ENCODE measurements at regions not wholly inside any gene's neighbourhood (a gene's known extent, or its start where the extent isn't known, plus 50 kb on each side); places are given as distances from the start of the nearest gene placed in this dataset.

DNA sequence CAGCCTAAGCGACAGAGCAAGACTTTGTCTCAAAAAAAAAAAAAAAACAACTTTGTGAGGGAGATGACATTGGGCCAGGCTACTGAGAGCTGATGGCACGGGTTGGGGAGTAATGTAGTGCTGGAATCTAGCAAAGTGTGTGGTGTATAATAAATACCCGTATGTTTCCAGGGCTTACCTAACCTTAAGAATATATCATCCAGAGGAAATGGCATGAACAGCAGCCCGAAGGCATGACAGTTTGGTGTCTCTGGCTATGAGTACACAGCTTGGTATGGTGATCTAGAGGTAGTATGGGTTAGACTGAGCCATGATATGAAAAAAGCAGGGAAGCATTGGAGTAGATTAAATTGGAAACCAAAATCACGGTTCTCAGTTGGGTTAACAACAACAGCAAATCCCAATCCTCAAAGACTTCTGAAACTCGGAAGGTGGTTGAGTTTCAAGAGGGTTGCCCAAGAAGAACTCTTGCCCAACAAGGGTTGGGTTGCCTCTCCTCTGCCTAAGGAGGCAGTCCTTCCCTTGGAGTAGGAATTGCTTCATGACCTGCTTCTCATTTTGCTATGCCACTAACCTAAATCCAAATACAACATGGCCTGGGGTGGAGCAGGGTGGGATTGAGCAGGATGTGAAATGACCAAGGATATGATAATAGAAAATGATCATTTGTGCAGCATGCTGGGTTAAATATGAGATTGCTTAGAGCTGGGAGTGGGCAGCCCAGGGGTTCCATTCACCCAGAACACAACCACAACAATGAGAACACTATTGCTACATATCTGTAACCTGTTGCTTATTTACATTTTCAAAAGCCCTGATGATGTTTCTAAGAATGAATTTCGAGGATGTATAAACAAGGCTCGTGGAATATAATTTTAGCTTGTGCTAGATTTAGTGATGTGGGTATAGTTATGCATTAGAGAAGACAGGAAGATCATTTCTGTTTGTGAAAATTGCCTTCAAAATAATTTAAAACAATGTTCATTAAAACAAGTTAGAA, 64.6 kb upstream of the ZFR start:
- Histone ChIP-seq H3K36me3 (no peaks in the 10 kb centered on the region), H3K27me3 (no peaks in the 10 kb centered on the region), H3K4me3 (no peak overlapping the region), H3K9me3 (no peaks in the 10 kb centered on the region), H3K27ac (no peak overlapping the region), H3K4me1 (peaks cover 41% of the 10 kb centered on the region)
- intact Hi-C loops (cut with DNase I): no loop called here
- DNase-seq (ENCODE audit: extremely low spot score in 2 of 2): no peak
- no peak for TF ChIP-seq POLR2AphosphoS5 (IDR thresholded peaks at IDR 0.05; ENCODE audit: insufficient read depth in 1 of 2, low read depth in 1 of 2)
- TF ChIP-seq POLR2A (IDR thresholded peaks at IDR 0.05): no peak
- TF ChIP-seq, protein P1, sequence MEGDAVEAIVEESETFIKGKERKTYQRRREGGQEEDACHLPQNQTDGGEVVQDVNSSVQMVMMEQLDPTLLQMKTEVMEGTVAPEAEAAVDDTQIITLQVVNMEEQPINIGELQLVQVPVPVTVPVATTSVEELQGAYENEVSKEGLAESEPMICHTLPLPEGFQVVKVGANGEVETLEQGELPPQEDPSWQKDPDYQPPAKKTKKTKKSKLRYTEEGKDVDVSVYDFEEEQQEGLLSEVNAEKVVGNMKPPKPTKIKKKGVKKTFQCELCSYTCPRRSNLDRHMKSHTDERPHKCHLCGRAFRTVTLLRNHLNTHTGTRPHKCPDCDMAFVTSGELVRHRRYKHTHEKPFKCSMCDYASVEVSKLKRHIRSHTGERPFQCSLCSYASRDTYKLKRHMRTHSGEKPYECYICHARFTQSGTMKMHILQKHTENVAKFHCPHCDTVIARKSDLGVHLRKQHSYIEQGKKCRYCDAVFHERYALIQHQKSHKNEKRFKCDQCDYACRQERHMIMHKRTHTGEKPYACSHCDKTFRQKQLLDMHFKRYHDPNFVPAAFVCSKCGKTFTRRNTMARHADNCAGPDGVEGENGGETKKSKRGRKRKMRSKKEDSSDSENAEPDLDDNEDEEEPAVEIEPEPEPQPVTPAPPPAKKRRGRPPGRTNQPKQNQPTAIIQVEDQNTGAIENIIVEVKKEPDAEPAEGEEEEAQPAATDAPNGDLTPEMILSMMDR (IDR thresholded peaks at IDR 0.05): no peak

DNA sequence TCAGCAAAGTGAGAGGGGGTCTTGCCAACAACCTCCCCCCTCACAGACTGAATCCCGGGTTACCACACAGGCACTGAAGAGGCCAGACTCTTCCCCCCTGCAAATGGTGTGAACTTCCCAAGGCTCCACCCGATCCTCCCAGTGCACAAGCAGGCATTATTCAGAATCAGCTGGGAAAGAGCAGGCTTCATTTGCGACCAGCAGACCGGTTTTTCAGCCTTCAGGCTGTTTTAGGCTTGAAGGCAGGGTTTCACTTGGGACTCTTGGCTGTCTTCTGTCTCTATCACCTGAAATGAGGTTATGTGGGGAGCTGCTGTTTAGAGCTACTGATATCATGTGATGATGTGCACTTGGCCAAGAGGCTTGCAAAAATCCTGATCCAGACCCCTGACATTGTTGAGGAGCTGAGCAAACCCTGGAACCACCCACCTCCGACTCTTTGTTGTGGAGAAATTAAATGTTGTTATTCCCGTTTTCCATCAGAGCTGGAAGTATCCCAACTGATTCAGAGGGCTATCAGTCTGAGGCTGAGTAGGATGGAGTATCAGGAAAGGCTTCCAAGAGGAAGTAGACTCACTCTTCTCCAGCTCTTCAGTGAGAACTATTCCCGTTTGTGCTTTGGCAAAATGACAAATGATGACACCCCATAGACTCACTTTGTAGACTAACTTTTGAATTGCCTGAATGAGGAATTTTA, 63.3 kb upstream of the ZFR start:
- peak overlapping the region; percentile 66 for H3K27ac ChIP-seq
- no peak for DNase-seq (ENCODE audit: extremely low spot score in 2 of 2)

DNA sequence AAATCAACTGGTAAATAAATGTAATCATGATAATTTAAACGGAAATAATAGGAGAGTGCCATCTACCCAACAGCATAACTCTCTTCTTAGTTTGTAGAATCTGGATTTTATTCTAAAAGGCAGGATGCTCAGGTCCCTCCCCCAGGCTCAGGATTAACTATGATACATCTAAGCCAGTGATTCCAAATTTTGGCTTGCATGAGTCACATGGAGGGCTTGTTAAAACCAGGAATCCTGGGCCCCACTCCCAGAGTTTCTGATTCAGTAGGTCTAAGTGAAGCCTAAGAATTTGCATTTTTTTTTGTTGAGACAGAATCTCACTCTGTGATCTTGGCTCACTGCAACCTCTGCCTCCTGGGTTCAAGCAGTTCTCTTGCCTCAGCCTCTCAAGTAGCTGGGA, 62.3 kb upstream of the ZFR start:
- no peaks in the 10 kb centered on the region for H3K36me3 ChIP-seq
- H3K9me3 ChIP-seq: no peaks in the 10 kb centered on the region
- H3K27ac ChIP-seq: peak overlapping the region; percentile 66
- intact Hi-C loops (cut with DNase I): no loop called here
- TF ChIP-seq POLR2A (IDR thresholded peaks at IDR 0.05) (no peak), POLR2AphosphoS5 (IDR thresholded peaks at IDR 0.05; ENCODE audit: insufficient read depth in 1 of 2, low read depth in 1 of 2) (peak in 1 of 2 donors; percentile 44)
- DNase-seq (ENCODE audit: extremely low spot score in 2 of 2): no peak
- peaks cover 43% of the 10 kb centered on the region for H3K4me1 ChIP-seq
- H3K4me3 ChIP-seq: no peak overlapping the region
- H3K27me3 ChIP-seq: no peaks in the 10 kb centered on the region

More for the DNA sequence above, 63.3 kb upstream of the ZFR start:
- no peaks in the 10 kb centered on the region for H3K27me3 ChIP-seq
- H3K36me3 ChIP-seq: no peaks in the 10 kb centered on the region
- H3K9me3 ChIP-seq: no peaks in the 10 kb centered on the region
- intact Hi-C loops (cut with DNase I): no loop called here
- H3K4me3 ChIP-seq: no peak overlapping the region
- peaks cover 43% of the 10 kb centered on the region for H3K4me1 ChIP-seq
- TF ChIP-seq POLR2AphosphoS5 (IDR thresholded peaks at IDR 0.05; ENCODE audit: insufficient read depth in 1 of 2, low read depth in 1 of 2): no peak
- TF ChIP-seq, protein P1 (IDR thresholded peaks at IDR 0.05): no peak
- TF ChIP-seq POLR2A (IDR thresholded peaks at IDR 0.05): no peak

DNA sequence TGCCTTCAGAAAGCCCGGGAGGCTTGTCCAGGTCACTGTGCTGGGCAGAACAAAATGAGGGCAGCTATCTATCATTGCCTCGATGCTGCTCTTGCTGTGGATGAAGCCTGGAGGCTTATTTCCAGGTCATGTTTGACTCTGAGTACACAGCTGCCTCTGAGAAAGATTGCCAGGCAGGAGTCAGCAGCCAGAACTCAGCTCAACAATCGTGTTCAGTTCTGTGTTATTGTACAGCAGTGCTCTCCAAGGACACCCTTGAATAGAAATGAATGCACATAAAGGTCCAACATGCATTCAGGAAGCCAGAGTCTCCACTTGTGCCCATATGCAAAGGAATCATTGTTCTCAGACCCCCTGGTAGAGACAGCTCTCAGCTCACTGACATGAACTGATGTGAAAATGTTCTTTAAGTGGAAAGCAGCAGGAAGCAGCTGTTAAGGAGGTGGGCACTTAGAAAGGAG, 61.7 kb upstream of the ZFR start:
- peak overlapping the region in 1 of 2 donors; percentile 3 for H3K4me3 ChIP-seq
- TF ChIP-seq, protein P1 (IDR thresholded peaks at IDR 0.05): no peak
- no peak for TF ChIP-seq POLR2A (IDR thresholded peaks at IDR 0.05)
- TF ChIP-seq POLR2AphosphoS5 (IDR thresholded peaks at IDR 0.05; ENCODE audit: insufficient read depth in 1 of 2, low read depth in 1 of 2): no peak
- H3K27ac ChIP-seq: peak overlapping the region; percentile 66

DNA sequence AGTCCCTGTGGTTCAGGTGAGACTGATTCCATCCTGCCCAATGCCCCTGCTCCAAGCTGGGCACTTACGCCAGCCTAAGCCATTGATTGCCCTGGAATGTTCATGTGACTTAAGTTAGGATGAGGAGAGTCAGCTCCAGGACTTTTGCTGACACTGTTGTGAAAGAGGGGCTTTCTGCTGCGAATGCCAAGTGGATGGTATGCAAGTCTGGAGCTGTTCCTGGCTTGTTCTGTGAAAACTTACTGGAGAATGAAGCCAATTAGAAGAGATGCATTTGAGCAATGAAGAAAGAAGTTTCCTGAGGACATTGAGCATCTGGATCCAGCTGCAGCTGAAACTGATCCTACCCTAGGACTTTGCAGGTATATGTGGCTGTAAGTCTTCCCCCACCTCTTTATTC, 61.2 kb upstream of the ZFR start:
- Histone ChIP-seq H3K4me3 (no peak overlapping the region), H3K36me3 (no peaks in the 10 kb centered on the region)
- DNase-seq (ENCODE audit: extremely low spot score in 2 of 2): no peak

More for the DNA sequence above, 61.7 kb upstream of the ZFR start:
- Histone ChIP-seq H3K27me3 (no peaks in the 10 kb centered on the region), H3K36me3 (no peaks in the 10 kb centered on the region), H3K9me3 (no peaks in the 10 kb centered on the region), H3K4me1 (peaks cover 43% of the 10 kb centered on the region)
- intact Hi-C loops (cut with DNase I): no loop called here
- no peak for DNase-seq (ENCODE audit: extremely low spot score in 2 of 2)

More for the DNA sequence above, 61.2 kb upstream of the ZFR start:
- H3K9me3 ChIP-seq: no peaks in the 10 kb centered on the region
- H3K27me3 ChIP-seq: no peaks in the 10 kb centered on the region
- H3K4me1 ChIP-seq: peaks cover 43% of the 10 kb centered on the region
- intact Hi-C loops (cut with DNase I): no loop called here
- TF ChIP-seq, protein P1 (IDR thresholded peaks at IDR 0.05): no peak
- TF ChIP-seq POLR2AphosphoS5 (IDR thresholded peaks at IDR 0.05; ENCODE audit: insufficient read depth in 1 of 2, low read depth in 1 of 2) (no peak), POLR2A (IDR thresholded peaks at IDR 0.05) (no peak)
- H3K27ac ChIP-seq: peak overlapping the region; percentile 66
